ENCODE measurements at regions not wholly inside any gene's neighbourhood (a gene's known extent, or its start where the extent isn't known, plus 50 kb on each side); places are given as distances from the start of the nearest gene placed in this dataset.

DNA sequence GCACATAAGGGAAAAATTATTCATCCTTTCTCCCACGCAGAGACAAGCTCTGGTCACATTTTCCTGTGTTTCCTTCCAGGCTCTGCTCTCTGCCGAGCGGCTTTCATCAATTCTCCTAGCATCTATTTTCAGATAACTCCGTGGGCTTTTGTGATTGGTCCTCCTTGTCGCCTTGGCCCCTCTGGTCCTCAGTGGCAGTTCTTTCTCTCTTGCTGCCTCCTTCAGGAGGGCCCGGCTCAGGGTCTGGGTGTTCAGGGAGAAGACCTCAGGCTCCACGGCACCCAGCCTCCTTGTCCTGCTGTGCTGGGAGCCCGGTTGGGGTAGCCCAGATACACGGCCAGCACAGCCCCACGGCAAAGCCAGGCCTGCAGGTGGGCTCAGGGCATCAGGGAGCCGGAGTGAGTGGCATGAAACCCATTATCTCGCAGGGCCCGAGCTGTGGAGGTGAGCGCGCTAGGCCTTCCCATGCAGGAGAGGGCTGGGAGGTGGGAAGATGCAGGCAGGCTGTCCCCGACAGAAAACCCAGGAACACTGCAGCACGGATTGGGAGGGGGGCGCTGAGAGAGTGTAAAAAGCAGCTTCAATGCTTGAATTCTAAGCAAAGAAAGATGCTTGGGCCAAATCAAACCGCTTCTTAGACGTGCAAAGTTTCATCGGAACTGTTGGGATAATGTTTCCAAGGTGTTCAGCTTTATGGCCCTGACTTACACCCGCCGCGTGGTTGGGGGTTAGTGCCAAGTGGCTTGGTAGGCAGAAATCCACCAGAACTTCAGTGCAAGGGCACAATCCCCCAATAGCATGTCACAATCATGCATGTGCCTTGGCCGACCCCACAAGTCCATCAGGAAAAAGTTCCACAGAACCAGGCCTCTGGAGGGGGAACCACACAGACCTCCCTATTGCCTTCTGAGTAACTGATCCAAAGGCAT, 81.9 kb upstream of the WNT7B start:
- H3K4me3 ChIP-seq (replicated peaks; ENCODE audit: low read depth, low read length): no peak overlapping the region; the same call in 1 of the 2 replicates

GRCh38 chr22:46060292-46061123, 83.5 kb upstream of the WNT7B start:
- no peak for TF ChIP-seq CTCF (IDR thresholded peaks at IDR 0.05; ENCODE audit: insufficient read depth, low read length, poor library complexity, severe bottlenecking)
- no peak for DNase-seq (ENCODE audit: extremely low read depth, insufficient read length)

More for the DNA sequence above, 81.9 kb upstream of the WNT7B start:
- no peaks in the 10 kb centered on the region for H3K36me3 ChIP-seq (ENCODE audit: control insufficient read depth, insufficient read depth, low read length)
- H3K27me3 ChIP-seq (replicated peaks; ENCODE audit: control insufficient read depth, insufficient read depth, low read length): no peaks in the 10 kb centered on the region
- TF ChIP-seq CTCF (IDR thresholded peaks at IDR 0.05; ENCODE audit: insufficient read depth, low read length, poor library complexity, severe bottlenecking): no peak
- DNase-seq (ENCODE audit: extremely low read depth, insufficient read length): no peak

DNA sequence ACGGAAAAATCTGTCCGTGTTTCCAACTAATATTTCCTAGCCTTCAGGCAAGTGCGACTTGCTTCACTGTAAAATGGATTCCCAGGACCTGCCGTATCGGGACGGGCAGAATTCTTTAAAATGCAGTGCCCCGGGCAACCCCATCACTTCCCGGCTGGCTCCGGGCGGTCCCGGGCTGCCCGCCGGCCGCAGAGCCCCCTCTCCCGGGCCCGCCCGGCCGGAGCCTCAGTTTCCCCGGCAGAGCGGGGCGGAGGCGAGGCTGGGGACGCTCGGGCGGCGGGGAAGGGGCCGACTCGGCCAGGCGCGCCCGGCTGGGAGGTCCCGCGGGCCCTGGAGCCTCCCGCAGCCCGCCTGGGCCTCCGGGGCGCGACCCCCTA, 84.2 kb upstream of the WNT7B start:
- H3K4me3 ChIP-seq (replicated peaks; ENCODE audit: low read depth, low read length): no peak overlapping the region
- no peak for TF ChIP-seq CTCF (IDR thresholded peaks at IDR 0.05; ENCODE audit: insufficient read depth, low read length, poor library complexity, severe bottlenecking)

More at GRCh38 chr22:46060292-46061123, 83.5 kb upstream of the WNT7B start:
- no peaks in the 10 kb centered on the region for H3K27me3 ChIP-seq (replicated peaks; ENCODE audit: control insufficient read depth, insufficient read depth, low read length)
- no peak overlapping the region for H3K4me3 ChIP-seq (replicated peaks; ENCODE audit: low read depth, low read length)
- H3K36me3 ChIP-seq (ENCODE audit: control insufficient read depth, insufficient read depth, low read length): no peaks in the 10 kb centered on the region

DNA sequence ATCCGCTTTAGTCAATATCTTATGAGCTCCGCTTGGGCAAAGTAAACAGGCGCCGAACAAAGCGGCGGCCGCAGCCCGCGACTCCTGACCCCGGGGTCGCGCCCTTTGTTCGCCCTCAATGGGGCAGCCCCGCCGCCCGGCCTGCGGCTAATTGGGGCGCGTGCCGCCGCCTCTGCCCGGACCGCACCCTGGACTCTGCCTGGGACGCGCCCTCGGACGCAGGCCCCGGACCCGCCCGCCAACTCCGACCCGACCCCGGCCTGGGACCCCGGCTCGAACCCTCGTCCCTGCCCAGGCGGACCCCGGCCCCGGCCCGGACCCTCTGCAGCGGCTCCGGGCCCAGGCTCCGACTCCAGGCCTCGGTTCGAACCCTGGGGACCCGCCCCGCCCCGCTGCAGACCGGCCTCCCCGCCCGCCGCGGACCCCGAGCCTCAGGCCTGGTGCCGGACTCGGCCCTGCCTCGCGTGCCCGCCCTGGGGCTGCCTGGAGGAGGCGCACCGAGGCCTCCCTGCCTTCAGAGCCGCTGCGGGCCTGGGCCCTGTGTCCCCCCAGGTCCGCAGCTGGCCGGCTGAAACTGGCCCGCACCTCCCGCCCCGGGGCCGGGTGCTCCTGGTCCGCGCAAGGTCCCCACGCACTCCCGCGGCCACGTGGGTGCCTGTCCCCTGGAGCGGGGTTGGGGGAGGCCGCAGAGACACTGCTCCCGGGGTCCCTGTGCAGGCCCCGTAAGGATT, 84.7 kb upstream of the WNT7B start:
- no peak for TF ChIP-seq CTCF (IDR thresholded peaks at IDR 0.05; ENCODE audit: insufficient read depth, low read length, poor library complexity, severe bottlenecking)
- DNase-seq (ENCODE audit: extremely low read depth, insufficient read length): no peak
- Histone ChIP-seq H3K4me3 (replicated peaks; ENCODE audit: low read depth, low read length) (no peak overlapping the region), H3K36me3 (ENCODE audit: control insufficient read depth, insufficient read depth, low read length) (no peaks in the 10 kb centered on the region), H3K27me3 (replicated peaks; ENCODE audit: control insufficient read depth, insufficient read depth, low read length) (no peaks in the 10 kb centered on the region)

More for the DNA sequence above, 84.2 kb upstream of the WNT7B start:
- DNase-seq (ENCODE audit: extremely low read depth, insufficient read length): no peak
- H3K27me3 ChIP-seq (replicated peaks; ENCODE audit: control insufficient read depth, insufficient read depth, low read length): no peaks in the 10 kb centered on the region
- no peaks in the 10 kb centered on the region for H3K36me3 ChIP-seq (ENCODE audit: control insufficient read depth, insufficient read depth, low read length)

DNA sequence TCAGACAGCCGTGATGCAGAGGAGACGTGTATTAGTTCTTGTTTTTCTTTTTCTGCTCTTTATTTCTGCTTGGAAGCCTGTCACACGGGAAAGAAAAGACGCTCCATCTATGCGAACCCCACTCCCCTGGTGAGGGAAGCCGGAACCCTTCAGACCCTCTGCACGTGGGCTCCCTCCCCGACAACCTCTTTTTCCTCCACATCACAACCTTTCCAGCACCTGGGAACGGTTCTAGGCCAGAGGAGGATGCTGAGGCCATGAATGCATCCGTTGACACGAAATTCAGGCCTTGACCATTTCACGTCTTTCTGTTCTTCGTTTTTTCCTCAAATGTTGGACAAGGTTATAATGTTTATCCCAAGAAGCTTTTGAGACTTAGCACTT, 85.3 kb upstream of the WNT7B start:
- Histone ChIP-seq H3K36me3 (ENCODE audit: control insufficient read depth, insufficient read depth, low read length) (no peaks in the 10 kb centered on the region), H3K27me3 (replicated peaks; ENCODE audit: control insufficient read depth, insufficient read depth, low read length) (no peaks in the 10 kb centered on the region), H3K4me3 (replicated peaks; ENCODE audit: low read depth, low read length) (no peak overlapping the region)
- DNase-seq (ENCODE audit: extremely low read depth, insufficient read length): no peak
- TF ChIP-seq CTCF (IDR thresholded peaks at IDR 0.05; ENCODE audit: insufficient read depth, low read length, poor library complexity, severe bottlenecking): no peak

Measured in GM06990 (cell line).